Breast epithelium (tissue), 4 donors: ENCODE measurements at regions not wholly inside any gene's neighbourhood (a gene's known extent, or its start where the extent isn't known, plus 50 kb on each side); places are given as distances from the start of the nearest gene placed in this dataset.
"Not testable (repeated sequence)": the region's sequence is repeated elsewhere in the genome, so short reads cannot be mapped to it uniquely, and the experiment has no call there.

Experiments
- DNase-seq, 2 donors: peaks; one replicate each; pipeline ENCODE4 v3.0.0-alpha.2; 2019; ENCODE audit warnings: low spot score in 2 of 2
- H3K27ac ChIP-seq, 2 donors: fragments of 200-600 bp; sonication (generic) in 1 of 2; one replicate each; pipeline ENCODE4 v1.5.1; 2016 to 2019; ENCODE audit warnings: mild to moderate bottlenecking in 1 of 2
- H3K27me3 ChIP-seq, 2 donors: fragments of 200-600 bp; sonication (generic) in 1 of 2; one replicate each; pipeline versions ENCODE4 v1.5.1 to v1.6.0; 2017 to 2019; ENCODE audit warnings: control low read depth in 1 of 2, mild to moderate bottlenecking in 1 of 2
- H3K36me3 ChIP-seq: fragments of 200-600 bp; one replicate; pipeline ENCODE4 v1.5.1; 2019
- H3K4me1 ChIP-seq, 2 donors: fragments of 200-600 bp; sonication (generic); one replicate each; pipeline ENCODE4 v1.5.1; 2016 to 2019; ENCODE audit warnings: control low read depth in 1 of 2
- H3K4me3 ChIP-seq, 3 donors: fragments of 200-600 bp; sonication (generic); 1 replicate in 2 of 3; 2 replicates in 1 of 3; pipeline ENCODE4 v1.5.1; 2016 to 2019; ENCODE audit warnings: mild to moderate bottlenecking in 3 of 3, moderate library complexity in 2 of 3
- H3K9me3 ChIP-seq, 2 donors: fragments of 200-600 bp; sonication (generic) in 1 of 2; one replicate each; pipeline ENCODE4 v1.5.1; 2016 to 2019; ENCODE audit warnings: control low read depth in 1 of 2
- CTCF ChIP-seq, 3 donors: fragments of 450-650 bp; IDR thresholded peaks; one replicate each; pipeline ENCODE4 v1.5.1; 2016 to 2017; ENCODE audit warnings: antibody characterized with exemption in 3 of 3, mild to moderate bottlenecking in 3 of 3, moderate library complexity in 3 of 3
- POLR2A ChIP-seq: fragments of 450-650 bp; IDR thresholded peaks from one replicate; pipeline ENCODE4 v1.6.1; 2016; ENCODE audit warnings: antibody characterized with exemption, mild to moderate bottlenecking, moderate library complexity
- POLR2AphosphoS5 ChIP-seq, 3 donors: sonication (generic); formaldehyde crosslinking; IDR thresholded peaks; one replicate each; pipeline ENCODE4 v1.6.1; 2017; ENCODE audit warnings: antibody characterized with exemption in 3 of 3
- intact Hi-C: fragments of 100-400 bp; cut with DNase I; formaldehyde crosslinking; loops from one replicate; pipeline ENCODE4 v1.15.1; 2023; ENCODE audit warnings: low total_unique reads

GRCh38 chr17:68679882-68680281 lies 78.7 kb upstream of the FAM20A start:
- Histone ChIP-seq H3K4me3 (no peak overlapping the region), H3K27ac (no peak overlapping the region), H3K36me3 (no peaks in the 10 kb centered on the region), H3K27me3 (no peaks in the 10 kb centered on the region), H3K9me3 (no peaks in the 10 kb centered on the region), H3K4me1 (no peaks in the 10 kb centered on the region)
- TF ChIP-seq POLR2AphosphoS5 (IDR thresholded peaks at IDR 0.05) (no peak), POLR2A (no peak), CTCF (IDR thresholded peaks at IDR 0.05) (no peak)
- intact Hi-C loops: no loop called here
- no peak for DNase-seq

GRCh38 chr17:68676856-68677255 lies 75.7 kb upstream of the FAM20A start:
- no peak for TF ChIP-seq POLR2AphosphoS5 (IDR thresholded peaks at IDR 0.05)

GRCh38 chr17:68675723-68676122 lies 74.6 kb upstream of the FAM20A start:
- no peak for TF ChIP-seq POLR2AphosphoS5 (IDR thresholded peaks at IDR 0.05)
- no peak for TF ChIP-seq POLR2A
- no peak for TF ChIP-seq CTCF (IDR thresholded peaks at IDR 0.05)
- intact Hi-C loops: no loop called here
- H3K27me3 ChIP-seq: no peaks in the 10 kb centered on the region
- H3K27ac ChIP-seq: no peak overlapping the region
- no peak overlapping the region for H3K4me3 ChIP-seq
- H3K9me3 ChIP-seq: no peaks in the 10 kb centered on the region
- no peaks in the 10 kb centered on the region for H3K4me1 ChIP-seq
- no peaks in the 10 kb centered on the region for H3K36me3 ChIP-seq
- DNase-seq: no peak

More at GRCh38 chr17:68676856-68677255, 75.7 kb upstream of the FAM20A start:
- H3K27ac ChIP-seq: no peak overlapping the region
- H3K27me3 ChIP-seq: no peaks in the 10 kb centered on the region
- intact Hi-C loops: no loop called here
- no peak overlapping the region for H3K4me3 ChIP-seq
- H3K36me3 ChIP-seq: no peaks in the 10 kb centered on the region
- no peaks in the 10 kb centered on the region for H3K9me3 ChIP-seq
- no peaks in the 10 kb centered on the region for H3K4me1 ChIP-seq
- DNase-seq: no peak

- no peak overlapping the region for H3K4me3 ChIP-seq
- H3K27me3 ChIP-seq: no peaks in the 10 kb centered on the region
- DNase-seq: no peak
- TF ChIP-seq POLR2AphosphoS5 (IDR thresholded peaks at IDR 0.05) (no peak), CTCF (IDR thresholded peaks at IDR 0.05) (no peak), POLR2A (no peak)
- intact Hi-C loops: no loop called here
- no peaks in the 10 kb centered on the region for H3K4me1 ChIP-seq
- no peak overlapping the region for H3K27ac ChIP-seq
- H3K9me3 ChIP-seq: no peaks in the 10 kb centered on the region
- no peaks in the 10 kb centered on the region for H3K36me3 ChIP-seq
Measured at GRCh38 chr17:68674029-68674925, 73.1 kb upstream of the FAM20A start.

GRCh38 chr17:68670967-68671693 lies 70.0 kb upstream of the FAM20A start:
- H3K9me3 ChIP-seq: no peaks in the 10 kb centered on the region
- no peaks in the 10 kb centered on the region for H3K4me1 ChIP-seq
- no peak overlapping the region for H3K27ac ChIP-seq
- no peak for TF ChIP-seq CTCF (IDR thresholded peaks at IDR 0.05)
- TF ChIP-seq POLR2A: no peak
- no peak for TF ChIP-seq POLR2AphosphoS5 (IDR thresholded peaks at IDR 0.05)
- no peak overlapping the region for H3K4me3 ChIP-seq
- intact Hi-C loops: no loop called here
- DNase-seq: no peak
- no peaks in the 10 kb centered on the region for H3K27me3 ChIP-seq
- H3K36me3 ChIP-seq: no peaks in the 10 kb centered on the region

GRCh38 chr17:68666438-68666837 lies 65.3 kb upstream of the FAM20A start:
- intact Hi-C loops, H3K36me3 ChIP-seq, DNase-seq, H3K4me1 ChIP-seq, H3K9me3 ChIP-seq, H3K4me3 ChIP-seq, H3K27me3 ChIP-seq, H3K27ac ChIP-seq: not testable (repeated sequence)
